ENCODE measurements at regions not wholly inside any gene's neighbourhood (a gene's known extent, or its start where the extent isn't known, plus 50 kb on each side); places are given as distances from the start of the nearest gene placed in this dataset.

GRCh38 chr2:240375024-240375645 is 60.3 kb upstream of the GPC1 start:
- Mint-ChIP-seq H3K4me3 (no peak overlapping the region), H3K27me3 (ENCODE audit: low read depth) (peaks cover 6% of the 10 kb centered on the region), H3K9me3 (peaks cover 5% of the 10 kb centered on the region), H3K4me1 (peaks cover 25% of the 10 kb centered on the region), H3K36me3 (ENCODE audit: low read depth) (no peaks in the 10 kb centered on the region), H3K27ac (peak overlapping the region in 2 of 3 experiments; percentile 30 to 38)
- TF ChIP-seq CTCF (IDR thresholded peaks at IDR 0.05; ENCODE audit: unreplicated experiment in 3 of 3) = no peak

GRCh38 chr2:240376739-240377138 is 58.7 kb upstream of the GPC1 start:
- no peaks in the 10 kb centered on the region for H3K36me3 Mint-ChIP-seq (ENCODE audit: low read depth)
- H3K9me3 Mint-ChIP-seq = peaks cover 8% of the 10 kb centered on the region
- TF ChIP-seq CTCF (IDR thresholded peaks at IDR 0.05; ENCODE audit: unreplicated experiment in 3 of 3) = no peak
- H3K4me3 Mint-ChIP-seq = no peak overlapping the region
- peaks cover 19% of the 10 kb centered on the region for H3K4me1 Mint-ChIP-seq
- H3K27ac Mint-ChIP-seq = no peak overlapping the region
- H3K27me3 Mint-ChIP-seq (ENCODE audit: low read depth) = peaks cover 6% of the 10 kb centered on the region

- no peak for TF ChIP-seq CTCF (IDR thresholded peaks at IDR 0.05; ENCODE audit: unreplicated experiment in 3 of 3)
- no peaks in the 10 kb centered on the region for H3K36me3 Mint-ChIP-seq (ENCODE audit: low read depth)
- H3K4me3 Mint-ChIP-seq = no peak overlapping the region
- peaks cover 7% of the 10 kb centered on the region for H3K27me3 Mint-ChIP-seq (ENCODE audit: low read depth)
- peaks cover 21% of the 10 kb centered on the region for H3K4me1 Mint-ChIP-seq
- peak overlapping the region in 1 of 3 experiments; percentile 32 for H3K27ac Mint-ChIP-seq
- peaks cover 8% of the 10 kb centered on the region for H3K9me3 Mint-ChIP-seq
Measured at GRCh38 chr2:240377366-240377765, 58.1 kb upstream of the GPC1 start.

- Mint-ChIP-seq H3K4me1 (peaks cover 27% of the 10 kb centered on the region), H3K4me3 (no peak overlapping the region), H3K9me3 (peaks cover 8% of the 10 kb centered on the region), H3K27ac (no peak overlapping the region), H3K27me3 (ENCODE audit: low read depth) (peaks cover 16% of the 10 kb centered on the region), H3K36me3 (ENCODE audit: low read depth) (no peaks in the 10 kb centered on the region)
- no peak for TF ChIP-seq CTCF (IDR thresholded peaks at IDR 0.05; ENCODE audit: unreplicated experiment in 3 of 3)
Measured at GRCh38 chr2:240379089-240379636, 56.3 kb upstream of the GPC1 start.

GRCh38 chr2:240383099-240383758 is 52.2 kb upstream of the GPC1 start:
- H3K4me3 Mint-ChIP-seq = no peak overlapping the region
- peaks cover 8% of the 10 kb centered on the region for H3K9me3 Mint-ChIP-seq
- H3K36me3 Mint-ChIP-seq (ENCODE audit: low read depth) = no peaks in the 10 kb centered on the region
- peaks cover 24% of the 10 kb centered on the region for H3K4me1 Mint-ChIP-seq
- H3K27me3 Mint-ChIP-seq (ENCODE audit: low read depth) = peaks cover 21% of the 10 kb centered on the region
- H3K27ac Mint-ChIP-seq = no peak overlapping the region
- TF ChIP-seq CTCF (IDR thresholded peaks at IDR 0.05; ENCODE audit: unreplicated experiment in 3 of 3) = no peak
